ENCODE measurements at regions not wholly inside any gene's neighbourhood (a gene's known extent, or its start where the extent isn't known, plus 50 kb on each side); places are given as distances from the start of the nearest gene placed in this dataset.
"Not testable (repeated sequence)": the region's sequence is repeated elsewhere in the genome, so short reads cannot be mapped to it uniquely, and the experiment has no call there.

DNA sequence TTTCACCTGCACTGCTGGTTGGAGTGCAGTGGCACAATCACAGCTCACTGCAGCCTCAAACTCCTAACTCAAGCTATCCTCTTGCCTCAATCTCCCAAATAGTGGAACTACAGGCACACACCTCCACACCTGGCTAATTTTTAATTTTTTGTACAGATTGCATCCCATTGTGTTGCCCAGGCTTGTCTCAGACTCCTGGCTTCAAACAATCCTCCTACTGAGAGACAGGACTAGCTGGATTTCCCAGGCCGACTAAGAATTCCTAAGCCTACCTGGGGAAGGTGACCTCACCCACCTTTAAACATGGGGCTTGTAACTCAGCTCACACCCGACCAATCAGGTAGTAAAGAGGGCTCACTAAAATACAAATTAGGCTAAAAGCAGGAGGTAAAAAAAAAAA, 2003.3 kb upstream of the RAG2 start:
- not testable (repeated sequence) for FAIRE-seq; DNase-seq (ENCODE audit: insufficient read length, low spot score)

DNA sequence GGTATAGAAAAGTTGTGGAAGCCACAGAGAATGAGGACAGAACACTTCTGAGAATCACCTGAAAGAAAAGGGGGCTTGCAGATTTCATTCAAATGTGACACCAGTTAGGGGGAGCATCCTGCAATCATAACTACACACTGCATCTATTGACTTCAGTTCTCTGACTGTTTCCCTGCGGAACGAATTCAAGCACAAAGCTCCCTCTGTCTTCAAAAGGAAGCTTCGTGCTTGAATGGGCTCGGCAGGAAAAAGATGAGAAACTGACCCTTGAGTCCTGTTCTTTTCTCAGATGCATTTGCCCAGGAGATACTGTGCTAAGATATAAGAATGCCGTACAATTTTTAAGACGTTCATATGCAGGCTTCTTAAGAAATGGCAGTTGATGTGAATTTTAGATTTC, 2000.4 kb upstream of the RAG2 start:
- FAIRE-seq (no peak), DNase-seq (ENCODE audit: insufficient read length, low spot score) (no peak)

DNA sequence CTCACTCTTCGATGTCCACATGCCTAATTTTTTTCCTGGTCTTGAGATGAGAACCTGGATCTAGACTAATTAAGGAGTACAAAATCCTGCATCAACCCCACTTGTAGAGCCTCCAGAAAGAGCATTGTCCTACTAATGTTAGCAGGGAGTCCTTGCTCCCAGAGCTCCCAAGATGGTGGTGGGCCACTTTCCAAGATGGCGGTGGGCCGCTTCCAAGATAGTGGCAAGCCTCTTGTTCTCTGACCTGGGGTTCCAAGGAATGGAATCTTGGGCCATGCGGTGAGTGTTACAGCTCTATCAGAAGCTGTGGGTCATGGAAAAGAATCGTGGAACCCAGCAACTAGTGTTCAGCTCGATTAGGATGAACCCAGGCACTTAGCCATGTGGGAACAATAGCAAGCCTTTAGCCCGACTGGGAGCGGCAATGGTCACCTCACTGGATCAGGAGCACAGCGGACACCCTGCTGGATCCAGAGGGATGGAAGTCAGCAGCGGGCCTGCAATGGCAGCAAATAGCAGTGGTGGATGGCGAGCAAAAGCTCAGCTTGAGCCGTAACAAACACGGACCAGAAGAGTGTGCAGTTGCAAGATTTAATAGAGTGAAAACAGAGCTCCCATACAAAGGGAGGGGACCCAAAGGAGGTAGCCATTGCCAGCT, 1997.5 kb upstream of the RAG2 start:
- FAIRE-seq; DNase-seq (ENCODE audit: insufficient read length, low spot score): not testable (repeated sequence)

DNA sequence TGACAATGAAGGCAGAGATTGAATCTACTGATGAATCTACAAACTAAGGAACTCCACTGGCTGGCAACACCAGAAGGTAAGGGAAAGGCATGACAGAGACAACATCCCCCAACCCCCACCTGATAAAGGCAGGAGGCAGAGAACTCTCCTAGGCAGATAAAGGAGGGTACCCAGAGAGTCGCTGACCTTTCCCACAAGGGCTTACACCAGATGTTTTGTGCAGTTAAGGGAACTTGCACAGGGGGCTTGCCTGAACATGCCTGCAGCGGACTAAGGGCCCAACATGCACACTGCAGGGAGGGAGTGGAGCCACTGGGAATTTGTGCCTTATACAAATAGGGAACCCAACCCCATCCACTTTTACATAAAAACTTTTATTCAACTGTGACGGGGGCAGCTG, 1996.9 kb upstream of the RAG2 start:
- FAIRE-seq (no peak), DNase-seq (ENCODE audit: insufficient read length, low spot score) (no peak)

DNA sequence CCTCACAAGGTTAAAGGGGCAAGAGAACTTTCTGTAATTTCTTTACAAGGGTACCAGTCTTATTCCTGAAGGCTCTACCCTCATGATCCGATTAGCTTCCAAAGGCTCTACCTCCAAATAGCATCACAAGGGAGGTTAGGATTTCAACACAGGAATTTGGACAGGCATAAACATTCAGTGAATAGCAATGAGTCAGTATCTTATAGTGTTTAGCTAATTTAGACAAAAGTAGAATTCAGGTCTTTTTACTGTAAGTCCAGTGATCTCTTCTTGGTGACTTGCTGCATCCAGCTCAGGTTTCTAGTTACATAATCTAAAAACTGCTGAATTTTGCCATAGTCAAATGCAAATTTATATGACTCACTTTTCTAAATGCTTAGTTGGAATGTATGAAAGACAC, 1995.6 kb upstream of the RAG2 start:
- FAIRE-seq, result no peak

DNA sequence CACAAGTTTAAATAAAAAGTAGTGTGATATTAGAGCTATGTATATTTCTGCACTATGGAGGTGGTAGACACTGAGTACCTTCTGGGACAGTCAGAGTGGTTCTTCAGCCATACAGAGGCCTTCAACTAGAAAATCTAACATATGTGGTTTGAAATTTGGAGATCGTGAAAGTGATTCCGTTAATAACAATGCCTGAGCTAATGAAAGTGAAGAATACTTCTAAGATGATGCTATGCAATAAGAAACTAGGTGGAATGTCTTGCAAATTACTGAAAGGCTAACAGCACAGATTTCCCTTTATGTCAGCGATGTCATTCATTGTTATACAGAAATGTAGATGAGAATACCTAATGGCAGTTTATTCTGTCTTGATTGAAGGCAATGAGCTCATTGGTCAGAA, 1984.7 kb upstream of the RAG2 start:
- DNase-seq (ENCODE audit: insufficient read length, low spot score) (no peak), FAIRE-seq (no peak)

More for the DNA sequence above, 1995.6 kb upstream of the RAG2 start:
- peak; percentile 10 for DNase-seq (ENCODE audit: insufficient read length, low spot score)

DNA sequence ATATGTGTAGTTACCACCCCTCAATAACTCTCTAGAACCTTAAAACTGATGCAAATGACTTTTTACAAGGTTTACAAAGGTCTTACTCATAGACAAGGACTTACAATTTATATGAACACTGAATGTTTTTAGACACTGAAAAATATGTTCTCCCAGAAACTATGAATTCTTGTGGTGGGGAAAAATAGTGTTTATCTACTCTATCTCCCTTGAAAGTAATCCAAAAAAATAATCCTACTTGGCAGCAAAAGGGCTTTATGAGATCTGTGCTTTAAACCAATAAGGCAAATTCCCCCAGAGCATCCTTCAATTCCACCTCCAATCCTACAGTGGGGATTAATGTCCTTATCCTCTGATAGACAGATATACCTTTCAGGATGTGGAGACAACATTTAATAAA, 1984.1 kb upstream of the RAG2 start:
- FAIRE-seq, result no peak

DNA sequence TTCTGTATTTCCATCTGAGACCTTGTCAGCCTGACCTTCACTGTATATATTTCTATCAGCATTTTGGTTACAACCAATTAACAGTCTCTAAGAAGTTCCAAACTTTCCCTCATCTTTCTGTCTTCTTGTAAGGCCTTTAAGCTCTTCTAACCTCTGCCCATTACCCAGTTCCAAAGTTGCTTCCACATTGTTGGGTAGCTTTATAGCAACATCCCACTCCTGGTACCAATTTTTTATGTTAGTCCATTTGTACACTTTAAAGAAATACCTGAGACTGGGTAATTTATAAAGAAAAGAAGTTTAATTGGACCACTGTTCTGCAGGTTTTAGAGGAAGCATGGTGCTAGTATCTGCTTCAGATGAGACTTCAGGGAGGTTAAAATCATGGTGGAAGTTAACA, 1979.7 kb upstream of the RAG2 start:
- DNase-seq (ENCODE audit: insufficient read length, low spot score) (no peak), FAIRE-seq (no peak)

More for the DNA sequence above, 1984.1 kb upstream of the RAG2 start:
- peak; percentile 5 for DNase-seq (ENCODE audit: insufficient read length, low spot score)

DNA sequence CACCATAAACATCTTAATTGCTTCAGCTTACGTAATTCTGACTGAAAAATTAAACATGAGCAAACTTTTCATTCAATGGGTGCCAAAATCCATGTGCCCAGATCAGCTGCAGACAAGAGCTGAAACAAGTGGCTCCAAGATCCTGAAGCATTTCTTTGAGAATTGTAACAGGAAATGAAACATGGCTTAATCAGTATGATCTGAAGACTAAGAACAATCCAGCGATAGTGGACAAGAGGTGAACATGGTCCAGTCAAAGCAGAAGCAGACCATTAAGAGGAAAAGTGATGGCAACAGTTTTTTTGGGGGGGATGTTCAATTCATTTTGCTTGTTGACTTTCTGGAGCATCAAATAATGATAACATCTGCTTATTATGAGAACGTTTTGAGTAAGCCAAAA, 1964.5 kb upstream of the RAG2 start:
- DNase-seq (ENCODE audit: insufficient read length, low spot score) (no peak), FAIRE-seq (peak; percentile 51)

DNA sequence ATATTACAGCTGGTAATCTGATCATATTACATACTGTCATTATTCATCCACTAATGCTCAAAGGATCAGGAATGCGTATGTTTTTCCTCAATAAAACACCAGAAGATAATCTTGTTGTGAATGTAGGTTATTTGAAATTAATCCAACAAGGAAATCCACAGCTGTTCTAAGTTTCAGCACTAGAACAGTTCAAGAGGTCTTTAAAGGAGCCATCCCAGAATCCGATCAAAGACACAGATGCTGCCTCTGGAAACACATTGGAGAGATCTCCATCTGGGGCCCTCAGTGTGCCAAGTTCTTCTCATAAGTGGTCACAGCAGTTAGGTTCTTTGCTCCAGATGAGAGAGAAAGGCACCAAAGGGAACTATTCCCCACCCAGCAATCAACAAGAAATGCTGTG, 1955.1 kb upstream of the RAG2 start:
- peak; percentile 59 for FAIRE-seq

DNA sequence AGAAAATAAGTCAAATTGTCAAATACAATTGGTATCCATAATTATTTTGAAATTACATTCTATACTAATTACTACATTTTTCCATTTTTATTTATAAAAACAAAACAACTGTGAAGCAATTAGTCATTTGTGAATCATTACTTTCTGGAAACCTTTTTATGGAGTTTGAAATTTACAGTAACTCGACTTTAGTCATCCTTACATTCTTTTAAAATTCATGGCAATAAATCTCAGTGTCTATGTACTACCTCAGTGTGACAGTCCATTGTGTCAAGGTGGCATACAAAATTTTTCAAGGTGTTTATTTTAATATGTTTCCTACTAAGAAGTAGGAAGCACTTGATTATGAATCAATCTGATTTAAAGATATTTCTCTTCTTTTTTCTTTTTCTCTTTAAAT, 1949.4 kb upstream of the RAG2 start:
- FAIRE-seq, result no peak
- DNase-seq (ENCODE audit: insufficient read length, low spot score), result peak; percentile 27

More for the DNA sequence above, 1955.1 kb upstream of the RAG2 start:
- DNase-seq (ENCODE audit: insufficient read length, low spot score), result no peak

DNA sequence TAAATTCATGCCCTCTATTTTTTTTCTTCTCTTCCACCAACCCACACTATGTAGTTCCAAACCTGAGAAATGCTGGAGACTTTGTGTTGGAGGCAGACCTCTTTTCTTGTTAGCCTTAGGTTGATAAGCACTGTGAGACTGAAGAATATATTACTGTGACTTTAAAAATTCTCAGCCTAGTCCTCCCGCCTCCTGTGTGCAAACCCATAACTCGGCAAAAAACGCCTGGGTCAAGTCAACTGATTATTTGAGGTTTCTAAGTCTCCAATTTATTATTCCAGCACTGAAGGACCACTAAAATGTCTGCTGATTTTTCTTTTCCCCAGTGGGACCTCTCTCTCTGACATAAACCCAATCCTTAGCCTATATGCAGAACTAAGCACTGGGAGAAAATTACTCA, 1946.0 kb upstream of the RAG2 start:
- FAIRE-seq (no peak), DNase-seq (ENCODE audit: insufficient read length, low spot score) (no peak)

DNA sequence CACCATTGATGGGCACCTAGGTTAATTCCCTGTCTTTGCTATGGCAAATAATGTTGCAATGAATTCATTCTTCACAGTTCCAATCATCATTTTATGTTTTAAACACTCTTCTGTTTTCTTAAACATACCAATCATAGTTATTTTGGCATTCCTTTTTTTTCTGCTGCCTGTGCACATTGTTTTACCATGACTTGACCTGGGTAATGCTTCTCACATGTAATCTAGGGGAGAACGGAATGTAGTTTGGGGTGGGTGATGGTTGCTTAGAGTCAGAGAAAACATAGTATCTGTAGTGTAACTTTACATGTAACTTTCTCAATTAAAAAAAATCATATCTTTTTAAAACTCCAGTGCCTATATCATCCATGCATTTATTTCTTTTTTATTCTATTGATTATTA, 1945.3 kb upstream of the RAG2 start:
- no peak for DNase-seq (ENCODE audit: insufficient read length, low spot score)
- FAIRE-seq, result no peak

DNA sequence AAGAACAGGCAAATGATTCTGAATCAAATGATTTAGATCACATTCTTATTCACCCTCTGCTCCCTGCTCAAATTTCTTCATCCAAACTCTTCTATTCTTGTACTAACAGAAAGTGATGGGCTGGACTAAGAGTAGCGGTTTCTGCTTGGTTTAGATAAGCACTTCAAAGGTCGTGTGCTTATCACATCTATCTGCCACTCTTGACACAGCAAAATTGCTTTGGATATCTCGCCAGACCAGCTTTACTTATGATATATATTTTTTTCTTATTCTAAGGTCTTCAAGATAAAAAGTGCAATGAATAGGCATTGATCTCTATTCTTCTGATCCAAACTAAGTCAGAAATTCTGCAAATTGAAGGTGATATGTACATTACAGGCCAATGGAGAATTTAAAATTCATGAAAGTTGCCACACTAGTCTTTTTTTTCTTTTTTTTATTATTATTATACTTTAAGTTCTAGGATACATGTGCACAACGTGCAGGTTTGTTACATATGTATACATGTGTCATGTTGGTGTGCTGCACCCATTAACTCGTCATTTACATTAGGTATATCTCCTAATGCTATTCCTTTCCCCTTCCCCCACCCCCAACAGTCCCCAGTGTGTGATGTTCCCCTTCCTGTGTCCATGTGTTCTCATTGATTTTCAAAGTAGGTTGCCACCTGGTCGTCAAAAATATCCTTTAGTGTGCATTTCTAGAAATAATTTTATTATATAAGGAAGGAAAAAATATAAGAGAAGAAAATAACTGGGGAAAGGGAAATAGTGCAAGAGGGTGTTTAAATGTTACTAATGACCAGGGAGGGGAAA, 1941.0 kb upstream of the RAG2 start:
- DNase-seq (ENCODE audit: insufficient read length, low spot score), result no peak
- FAIRE-seq, result no peak

DNA sequence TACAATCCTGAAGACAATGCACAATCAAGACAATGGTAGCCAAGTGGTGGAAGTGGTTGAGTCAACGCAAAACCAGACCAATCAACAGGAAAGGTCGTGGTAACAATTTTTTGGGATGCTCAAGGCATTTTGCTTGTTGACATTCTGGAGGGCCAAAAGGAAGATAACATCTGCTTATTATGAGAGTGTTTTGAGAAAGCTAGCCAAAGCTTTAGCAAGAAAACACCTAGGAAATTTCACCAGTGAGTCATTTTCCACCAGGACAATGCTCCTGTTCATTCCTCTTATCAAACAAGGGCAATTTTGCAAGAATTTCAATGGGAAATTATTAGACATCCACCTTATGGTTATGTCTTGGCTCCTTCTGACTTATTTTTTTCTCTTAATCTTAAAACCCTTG, 1932.2 kb upstream of the RAG2 start:
- DNase-seq (ENCODE audit: insufficient read length, low spot score) (no peak), FAIRE-seq (no peak)

DNA sequence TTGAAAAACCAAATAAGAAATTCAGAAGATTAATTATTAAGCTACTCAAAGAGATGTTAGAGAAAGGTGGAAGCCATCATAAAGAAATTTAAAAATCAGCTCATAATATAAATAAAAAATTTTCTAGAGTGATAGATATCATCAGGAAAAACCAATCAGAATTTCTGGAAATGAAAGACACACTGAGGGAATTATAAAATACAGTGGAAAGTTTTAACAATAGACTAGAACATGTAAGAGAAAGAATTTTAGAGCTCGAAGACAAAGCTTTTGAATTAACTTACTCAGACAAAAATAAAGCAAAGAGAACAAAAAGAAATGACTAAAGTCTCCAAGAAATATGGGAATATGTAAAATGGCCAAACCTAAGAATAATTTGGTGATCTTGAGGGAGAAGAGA, 1926.9 kb upstream of the RAG2 start:
- DNase-seq (ENCODE audit: insufficient read length, low spot score), result no peak
- FAIRE-seq, result no peak

DNA sequence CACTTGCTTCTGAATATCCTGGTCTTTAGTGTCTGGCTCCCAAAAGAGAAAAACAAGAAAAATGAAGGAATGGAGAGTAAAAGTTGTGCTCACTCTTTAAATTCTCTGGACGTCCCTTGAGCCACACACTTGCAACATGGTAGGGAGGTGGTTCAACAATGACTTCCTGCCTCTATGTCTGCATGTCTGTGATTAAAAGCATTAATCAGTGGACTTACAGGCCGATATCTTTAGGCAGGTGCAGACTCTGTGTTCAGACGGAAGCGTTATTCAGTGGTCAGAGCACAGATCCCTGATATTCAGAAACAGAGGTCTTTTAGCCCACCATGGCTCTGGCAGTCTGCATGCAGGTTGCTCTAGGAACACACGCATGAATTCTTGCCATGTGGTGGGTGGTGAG, 1920.0 kb upstream of the RAG2 start:
- no peak for DNase-seq (ENCODE audit: insufficient read length, low spot score)

DNA sequence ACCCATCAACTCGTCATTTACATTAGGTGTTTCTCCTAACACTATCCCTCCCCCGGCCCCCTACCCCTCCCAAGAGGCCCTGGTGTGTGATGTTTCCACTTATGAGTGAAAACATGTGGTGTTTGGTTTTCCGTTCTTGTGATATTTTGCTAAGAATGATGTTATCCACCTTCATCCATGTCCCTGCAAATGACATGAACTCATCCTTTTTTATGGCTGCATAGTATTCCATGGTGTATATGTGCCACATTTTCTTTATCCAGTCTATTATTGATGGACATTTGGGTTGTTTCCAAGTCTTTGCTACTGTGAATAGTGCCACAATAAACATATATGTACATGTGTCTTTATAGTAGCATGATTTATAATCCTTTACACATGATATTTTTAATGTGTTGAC, 1914.8 kb upstream of the RAG2 start:
- FAIRE-seq; DNase-seq (ENCODE audit: insufficient read length, low spot score): not testable (repeated sequence)

More for the DNA sequence above, 1920.0 kb upstream of the RAG2 start:
- FAIRE-seq, result no peak

DNA sequence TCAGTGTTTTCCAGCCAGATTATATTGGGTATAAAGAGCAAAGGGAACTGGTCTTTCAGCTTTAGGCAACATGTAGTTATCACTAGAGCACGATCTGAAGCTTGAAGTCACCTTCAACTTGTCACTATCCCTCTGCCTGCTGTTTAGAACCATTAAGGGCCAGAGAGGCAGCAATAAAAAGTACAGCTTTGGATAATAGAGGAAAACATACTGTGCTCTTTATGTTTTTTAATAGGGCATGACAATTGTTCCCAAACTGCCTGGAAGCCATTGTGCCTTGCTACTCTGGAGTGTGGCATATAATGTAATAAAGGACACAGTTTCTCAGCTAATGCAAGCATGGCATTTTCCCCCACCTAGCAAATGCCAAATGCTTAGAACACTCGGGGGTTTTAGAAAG, 1912.0 kb upstream of the RAG2 start:
- no peak for DNase-seq (ENCODE audit: insufficient read length, low spot score)
- no peak for FAIRE-seq

DNA sequence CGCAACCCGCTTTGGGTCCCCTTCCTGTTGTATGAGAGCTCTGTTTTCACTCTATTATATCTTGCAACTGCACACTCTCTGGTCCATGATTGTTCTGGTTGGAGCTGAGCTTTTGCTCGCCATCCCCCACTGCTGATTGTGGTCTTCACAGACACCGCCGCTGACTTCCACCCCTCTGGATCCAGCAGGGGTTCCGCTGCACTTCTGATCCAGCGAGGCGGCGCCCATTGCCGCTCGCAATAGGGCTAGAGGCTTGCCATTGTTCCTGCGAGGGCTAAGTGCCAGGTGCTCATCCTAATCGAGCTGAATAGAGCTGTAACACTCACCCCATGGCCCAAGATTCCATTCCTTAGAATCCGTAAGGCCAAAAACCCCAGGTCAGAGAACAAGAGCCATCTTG, 1905.8 kb upstream of the RAG2 start:
- DNase-seq (ENCODE audit: insufficient read length, low spot score), result no peak
- no peak for FAIRE-seq

DNA sequence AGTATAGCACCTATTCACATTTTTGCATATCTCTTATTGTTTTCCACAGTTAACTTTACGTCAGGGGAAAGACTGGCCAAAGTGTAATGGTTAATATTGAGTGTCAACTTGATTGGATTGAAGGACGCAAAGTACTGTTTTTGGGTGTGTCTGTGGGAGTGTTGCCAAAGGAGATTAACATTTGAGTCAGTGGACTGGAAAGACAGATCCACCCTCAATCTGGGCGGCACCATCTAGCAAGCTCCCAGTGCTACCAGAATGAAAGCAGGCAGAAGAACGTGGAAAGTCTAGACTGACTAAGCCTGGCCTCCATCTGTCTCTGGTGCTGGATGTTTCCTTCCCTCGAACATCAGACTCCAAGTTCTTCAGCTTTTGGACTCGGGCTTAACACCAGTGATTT, 1900.7 kb upstream of the RAG2 start:
- DNase-seq (ENCODE audit: insufficient read length, low spot score) (no peak), FAIRE-seq (no peak)

DNA sequence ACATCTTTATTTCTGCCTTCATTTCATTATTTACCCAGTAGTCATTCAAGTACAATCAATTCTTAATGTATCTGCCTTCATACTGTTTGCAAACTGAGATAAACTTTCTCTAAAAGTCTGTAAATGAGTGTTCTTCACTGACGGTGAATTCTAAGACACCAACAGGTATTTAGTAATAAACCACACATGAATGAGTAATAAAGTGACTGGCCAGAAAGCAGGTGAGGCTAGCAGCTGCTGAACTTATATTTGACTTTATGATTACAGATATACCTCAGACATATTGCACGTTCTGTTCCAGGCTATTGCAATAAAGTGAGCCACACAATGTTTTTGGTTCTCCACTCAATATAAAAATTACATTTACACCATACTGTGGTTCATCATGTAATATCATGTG, 1894.0 kb upstream of the RAG2 start:
- no peak for DNase-seq (ENCODE audit: insufficient read length, low spot score)
- FAIRE-seq, result no peak
